ENCODE measurements at regions not wholly inside any gene's neighbourhood (a gene's known extent, or its start where the extent isn't known, plus 50 kb on each side); places are given as distances from the start of the nearest gene placed in this dataset.

GRCh38 chr4:152009983-152010709, 249.3 kb upstream of the GATB start:
- H3K27ac ChIP-seq: peak overlapping the region; percentile 40
- no peak for TF ChIP-seq CTCF (conservative IDR thresholded peaks at IDR 0.05)

- H3K27ac ChIP-seq: no peak overlapping the region
- TF ChIP-seq CTCF (conservative IDR thresholded peaks at IDR 0.05): no peak
Observed at GRCh38 chr4:152009031-152009670, 248.3 kb upstream of the GATB start.

GRCh38 chr4:152007111-152007510, 246.3 kb upstream of the GATB start:
- no peak for TF ChIP-seq CTCF (conservative IDR thresholded peaks at IDR 0.05)
- no peak overlapping the region for H3K27ac ChIP-seq

GRCh38 chr4:152004801-152005200, 244.0 kb upstream of the GATB start:
- no peak for TF ChIP-seq CTCF (conservative IDR thresholded peaks at IDR 0.05)
- H3K27ac ChIP-seq: no peak overlapping the region

GRCh38 chr4:152000518-152000917, 239.7 kb upstream of the GATB start:
- TF ChIP-seq CTCF (conservative IDR thresholded peaks at IDR 0.05): no peak

GRCh38 chr4:151998723-151999122, 237.9 kb upstream of the GATB start:
- TF ChIP-seq CTCF (conservative IDR thresholded peaks at IDR 0.05): no peak

More at GRCh38 chr4:152000518-152000917, 239.7 kb upstream of the GATB start:
- no peak overlapping the region for H3K27ac ChIP-seq

GRCh38 chr4:151997461-151997860, 236.7 kb upstream of the GATB start:
- H3K27ac ChIP-seq: no peak overlapping the region
- no peak for TF ChIP-seq CTCF (conservative IDR thresholded peaks at IDR 0.05)

More at GRCh38 chr4:151998723-151999122, 237.9 kb upstream of the GATB start:
- no peak overlapping the region for H3K27ac ChIP-seq
